Trophoblast cell (in vitro differentiated cells and primary cell): ENCODE measurements at regions not wholly inside any gene's neighbourhood (a gene's known extent, or its start where the extent isn't known, plus 50 kb on each side); places are given as distances from the start of the nearest gene placed in this dataset.

ENCODE experiments used
- DNase-seq, 2 donors: peaks; one replicate each; pipeline ENCODE4 v3.0.0-alpha.2; 2016
- H2AFZ ChIP-seq: 2 replicates; pipeline ENCODE4 v1.6.1; 2013; ENCODE audit warnings: low read length, moderate library complexity, mild to moderate bottlenecking; ENCODE audit not compliant: insufficient read depth, poor library complexity
- H2AK5ac ChIP-seq: 2 replicates; pipeline ENCODE4 v1.6.1; 2013; ENCODE audit warnings: mild to moderate bottlenecking, low read length
- H2BK120ac ChIP-seq: 2 replicates; pipeline ENCODE4 v1.6.1; 2013; ENCODE audit warnings: low read length, mild to moderate bottlenecking, moderate library complexity; ENCODE audit not compliant: insufficient read depth, poor library complexity
- H2BK12ac ChIP-seq: 2 replicates; pipeline ENCODE4 v1.6.1; 2013; ENCODE audit warnings: mild to moderate bottlenecking, low read length, moderate library complexity
- H2BK5ac ChIP-seq: 2 replicates; pipeline ENCODE4 v1.6.1; 2013; ENCODE audit warnings: low read length, low read depth, moderate library complexity, mild to moderate bottlenecking; ENCODE audit not compliant: poor library complexity
- H3K14ac ChIP-seq: 2 replicates; pipeline ENCODE4 v1.6.1; 2013; ENCODE audit warnings: mild to moderate bottlenecking, low read length
- H3K18ac ChIP-seq: 2 replicates; pipeline ENCODE4 v1.6.1; 2013; ENCODE audit warnings: mild to moderate bottlenecking, low read length
- H3K23ac ChIP-seq: 2 replicates; pipeline ENCODE4 v1.6.1; 2013; ENCODE audit warnings: low read length
- H3K27ac ChIP-seq: 2 replicates; pipeline ENCODE4 v1.5.1; 2013; ENCODE audit warnings: low read depth, mild to moderate bottlenecking, inconsistent platforms, low read length, moderate library complexity
- H3K27me3 ChIP-seq: 2 replicates; pipeline ENCODE4 v1.6.1; 2013; ENCODE audit warnings: inconsistent platforms, mild to moderate bottlenecking, low read length, moderate library complexity; ENCODE audit not compliant: insufficient read depth
- H3K36me3 ChIP-seq, 2 experiments: 1 replicate in 1 of 2; 2 replicates in 1 of 2; pipeline ENCODE4 v1.6.1; 2013; ENCODE audit warnings: low read length in 2 of 2, mild to moderate bottlenecking in 2 of 2, moderate library complexity in 1 of 2; ENCODE audit not compliant: insufficient read depth in 2 of 2, control insufficient read depth in 1 of 2
- H3K4ac ChIP-seq: 2 replicates; pipeline ENCODE4 v1.6.1; 2013; ENCODE audit warnings: low read depth, mild to moderate bottlenecking, low read length, moderate library complexity
- H3K4me1 ChIP-seq, 2 experiments: 1 replicate in 1 of 2; 2 replicates in 1 of 2; pipeline ENCODE4 v1.6.1; 2013; ENCODE audit warnings: low read length in 2 of 2, mild to moderate bottlenecking in 2 of 2, moderate library complexity in 1 of 2; ENCODE audit not compliant: insufficient read depth in 2 of 2, control insufficient read depth in 1 of 2
- H3K4me2 ChIP-seq: 2 replicates; pipeline ENCODE4 v1.6.1; 2013; ENCODE audit warnings: inconsistent platforms, mild to moderate bottlenecking, low read length, moderate library complexity
- H3K4me3 ChIP-seq: 2 replicates; pipeline ENCODE4 v1.5.1; 2013; ENCODE audit warnings: mild to moderate bottlenecking, low read depth, low read length, inconsistent platforms
- H3K79me1 ChIP-seq: one replicate; pipeline ENCODE4 v1.6.1; 2013; ENCODE audit warnings: low read length
- H3K79me2 ChIP-seq: 2 replicates; pipeline ENCODE4 v1.6.1; 2013; ENCODE audit warnings: low read length, mild to moderate bottlenecking; ENCODE audit not compliant: control insufficient read depth, insufficient read depth, poor library complexity
- H3K9ac ChIP-seq: 2 replicates; pipeline ENCODE4 v1.6.1; 2013; ENCODE audit warnings: mild to moderate bottlenecking, low read length
- H3K9me3 ChIP-seq: 2 replicates; pipeline ENCODE4 v1.6.1; 2013; ENCODE audit warnings: low read depth, mild to moderate bottlenecking, control low read depth, inconsistent platforms, low read length; ENCODE audit not compliant: insufficient read depth
- H4K12ac ChIP-seq: 2 replicates; pipeline ENCODE4 v1.6.1; 2013; ENCODE audit warnings: low read depth, mild to moderate bottlenecking, low read length, moderate library complexity
- H4K8ac ChIP-seq: 2 replicates; pipeline ENCODE4 v1.6.1; 2013; ENCODE audit warnings: low read depth, mild to moderate bottlenecking, low read length, moderate library complexity
- H4K91ac ChIP-seq: one replicate; pipeline ENCODE4 v1.6.1; 2013; ENCODE audit warnings: low read depth, mild to moderate bottlenecking, low read length, moderate library complexity
- WGBS: extraction: QIAGEN DNeasy Blood & Tissue Kit; methylation state at CpG from one replicate; pipeline ENCODE4 v1.1.7; 2013; ENCODE audit warnings: missing lambda C conversion rate; ENCODE audit not compliant: insufficient read length, insufficient coverage; ENCODE audit errors: extremely low coverage; 5-methylcytosine and 5-hydroxymethylcytosine counted together

- H4K12ac ChIP-seq = no peak overlapping the region
- DNase-seq = no peak
These were observed 806.9 kb downstream of the DNAJB9 start for GRCh38 chr7:109376576-109376975.

GRCh38 chr7:109377076-109377884, 807.6 kb downstream of the DNAJB9 start:
- no CpG with 5 or more reads among the region's 3 CpGs for WGBS
- no peak overlapping the region for H2BK12ac ChIP-seq
- no peak overlapping the region for H3K9ac ChIP-seq
- H3K27me3 ChIP-seq = no peaks in the 10 kb centered on the region
- no peak overlapping the region for H3K4me2 ChIP-seq
- H3K23ac ChIP-seq = no peak overlapping the region
- no peaks in the 10 kb centered on the region for H3K79me2 ChIP-seq
- H3K4ac ChIP-seq = no peak overlapping the region
- H3K79me1 ChIP-seq = no peaks in the 10 kb centered on the region
- no peak overlapping the region for H4K12ac ChIP-seq
- no peak overlapping the region for H2BK120ac ChIP-seq
- no peak overlapping the region for H3K18ac ChIP-seq
- no peaks in the 10 kb centered on the region for H3K4me1 ChIP-seq
- no peaks in the 10 kb centered on the region for H3K9me3 ChIP-seq
- H3K36me3 ChIP-seq = no peaks in the 10 kb centered on the region
- no peak overlapping the region for H2AFZ ChIP-seq
- DNase-seq = no peak
- H3K4me3 ChIP-seq = no peak overlapping the region
- no peak overlapping the region for H3K27ac ChIP-seq
- no peak overlapping the region for H4K91ac ChIP-seq
- no peak overlapping the region for H2BK5ac ChIP-seq
- no peak overlapping the region for H2AK5ac ChIP-seq
- no peak overlapping the region for H4K8ac ChIP-seq
- H3K14ac ChIP-seq = no peak overlapping the region

More at GRCh38 chr7:109376576-109376975, 806.9 kb downstream of the DNAJB9 start:
- Histone ChIP-seq H2BK5ac (no peak overlapping the region), H3K14ac (no peak overlapping the region), H3K79me2 (no peaks in the 10 kb centered on the region), H3K9ac (no peak overlapping the region), H3K9me3 (no peaks in the 10 kb centered on the region), H3K36me3 (no peaks in the 10 kb centered on the region), H2AK5ac (no peak overlapping the region), H2BK120ac (no peak overlapping the region), H4K91ac (no peak overlapping the region), H4K8ac (no peak overlapping the region), H3K18ac (no peak overlapping the region), H3K4me2 (no peak overlapping the region), H3K4me1 (no peaks in the 10 kb centered on the region), H2AFZ (no peak overlapping the region), H3K4ac (no peak overlapping the region), H3K23ac (no peak overlapping the region), H3K4me3 (no peak overlapping the region), H3K27ac (no peak overlapping the region), H3K79me1 (no peaks in the 10 kb centered on the region), H2BK12ac (no peak overlapping the region), H3K27me3 (no peaks in the 10 kb centered on the region)

DNA sequence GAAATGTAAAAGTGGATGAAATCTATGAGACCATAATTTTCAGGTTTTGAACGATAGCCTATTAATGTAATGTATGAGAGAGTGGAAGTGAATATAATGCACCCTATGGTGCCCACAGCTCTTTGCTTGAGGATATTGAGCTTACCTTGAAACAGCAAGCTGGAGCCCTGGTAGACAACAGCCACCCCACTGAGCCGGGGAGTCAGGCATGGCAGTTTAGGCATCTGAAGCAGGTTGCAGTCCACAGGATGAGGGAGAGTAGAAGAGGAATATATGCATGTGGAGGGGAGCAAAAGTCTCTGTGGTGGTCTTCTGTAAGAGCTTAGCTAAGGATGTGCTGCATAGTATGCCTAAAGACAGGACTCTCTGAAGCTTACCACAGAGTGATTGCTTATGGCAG, 817.3 kb downstream of the DNAJB9 start:
- no peak overlapping the region for H2AK5ac ChIP-seq
- no peaks in the 10 kb centered on the region for H3K79me1 ChIP-seq
- H3K27me3 ChIP-seq = no peaks in the 10 kb centered on the region
- no peak overlapping the region for H3K4me2 ChIP-seq
- H3K23ac ChIP-seq = no peak overlapping the region
- H4K8ac ChIP-seq = no peak overlapping the region
- no peak overlapping the region for H3K27ac ChIP-seq
- H2AFZ ChIP-seq = no peak overlapping the region
- no peaks in the 10 kb centered on the region for H3K79me2 ChIP-seq
- H2BK12ac ChIP-seq = no peak overlapping the region
- no peak overlapping the region for H3K9ac ChIP-seq
- no peak overlapping the region for H3K4me3 ChIP-seq
- H2BK120ac ChIP-seq = no peak overlapping the region
- no CpG with 5 or more reads among the region's 2 CpGs for WGBS
- H3K18ac ChIP-seq = no peak overlapping the region
- no peak for DNase-seq
- H3K4ac ChIP-seq = no peak overlapping the region
- no peak overlapping the region for H2BK5ac ChIP-seq
- H4K91ac ChIP-seq = no peak overlapping the region
- no peaks in the 10 kb centered on the region for H3K4me1 ChIP-seq
- no peaks in the 10 kb centered on the region for H3K36me3 ChIP-seq
- no peaks in the 10 kb centered on the region for H3K9me3 ChIP-seq
- H4K12ac ChIP-seq = no peak overlapping the region
- H3K14ac ChIP-seq = no peak overlapping the region

DNA sequence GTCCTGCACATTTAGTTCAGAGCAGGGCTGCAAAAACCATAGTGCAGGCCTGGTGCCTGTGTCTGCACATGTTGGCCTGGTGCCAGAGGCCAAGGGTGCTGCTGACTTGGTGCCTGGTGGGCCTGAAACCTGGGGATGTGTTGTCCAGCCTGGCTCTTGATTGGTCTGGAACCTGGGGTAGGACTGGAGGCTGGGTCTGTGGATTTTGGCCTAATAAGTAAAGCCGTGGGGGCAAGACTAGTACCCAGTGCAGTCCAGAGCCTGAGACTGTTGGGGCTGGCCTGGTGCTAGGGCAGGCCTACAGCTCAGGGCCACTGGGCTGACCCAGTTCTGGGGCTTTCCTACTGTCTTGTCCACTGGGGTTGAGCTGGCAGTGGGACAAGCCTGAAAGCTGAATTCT, 817.9 kb downstream of the DNAJB9 start:
- H4K8ac ChIP-seq = no peak overlapping the region
- no peaks in the 10 kb centered on the region for H3K36me3 ChIP-seq
- H2BK12ac ChIP-seq = no peak overlapping the region
- no peak overlapping the region for H2AK5ac ChIP-seq
- H2BK120ac ChIP-seq = no peak overlapping the region
- no peak overlapping the region for H3K14ac ChIP-seq
- H3K79me1 ChIP-seq = no peaks in the 10 kb centered on the region
- H3K9me3 ChIP-seq = no peaks in the 10 kb centered on the region
- no peak overlapping the region for H3K4me3 ChIP-seq
- no peak overlapping the region for H2BK5ac ChIP-seq
- no peak overlapping the region for H3K27ac ChIP-seq
- no peak for DNase-seq
- H4K91ac ChIP-seq = no peak overlapping the region
- H4K12ac ChIP-seq = no peak overlapping the region
- H3K9ac ChIP-seq = no peak overlapping the region
- H3K27me3 ChIP-seq = no peaks in the 10 kb centered on the region
- no peak overlapping the region for H3K4ac ChIP-seq
- no peak overlapping the region for H3K18ac ChIP-seq
- H2AFZ ChIP-seq = no peak overlapping the region
- no peak overlapping the region for H3K4me2 ChIP-seq
- no peak overlapping the region for H3K23ac ChIP-seq
- H3K79me2 ChIP-seq = no peaks in the 10 kb centered on the region
- no CpG with 5 or more reads among the region's 1 CpG for WGBS
- H3K4me1 ChIP-seq = no peaks in the 10 kb centered on the region
